Activated T-helper 1 cell treated with anti-CD3 and anti-CD28 coated beads, Interleukin-2, amount 50 U/mL, for 16 hours (primary cell): ENCODE measurements at regions not wholly inside any gene's neighbourhood (a gene's known extent, or its start where the extent isn't known, plus 50 kb on each side); places are given as distances from the start of the nearest gene placed in this dataset.

Source experiments
- DNase-seq, 2 donors: peaks; one replicate each; pipeline ENCODE4 v3.0.0-alpha.2; 2020; ENCODE audit warnings: low read depth in 1 of 2, low spot score in 1 of 2

DNA sequence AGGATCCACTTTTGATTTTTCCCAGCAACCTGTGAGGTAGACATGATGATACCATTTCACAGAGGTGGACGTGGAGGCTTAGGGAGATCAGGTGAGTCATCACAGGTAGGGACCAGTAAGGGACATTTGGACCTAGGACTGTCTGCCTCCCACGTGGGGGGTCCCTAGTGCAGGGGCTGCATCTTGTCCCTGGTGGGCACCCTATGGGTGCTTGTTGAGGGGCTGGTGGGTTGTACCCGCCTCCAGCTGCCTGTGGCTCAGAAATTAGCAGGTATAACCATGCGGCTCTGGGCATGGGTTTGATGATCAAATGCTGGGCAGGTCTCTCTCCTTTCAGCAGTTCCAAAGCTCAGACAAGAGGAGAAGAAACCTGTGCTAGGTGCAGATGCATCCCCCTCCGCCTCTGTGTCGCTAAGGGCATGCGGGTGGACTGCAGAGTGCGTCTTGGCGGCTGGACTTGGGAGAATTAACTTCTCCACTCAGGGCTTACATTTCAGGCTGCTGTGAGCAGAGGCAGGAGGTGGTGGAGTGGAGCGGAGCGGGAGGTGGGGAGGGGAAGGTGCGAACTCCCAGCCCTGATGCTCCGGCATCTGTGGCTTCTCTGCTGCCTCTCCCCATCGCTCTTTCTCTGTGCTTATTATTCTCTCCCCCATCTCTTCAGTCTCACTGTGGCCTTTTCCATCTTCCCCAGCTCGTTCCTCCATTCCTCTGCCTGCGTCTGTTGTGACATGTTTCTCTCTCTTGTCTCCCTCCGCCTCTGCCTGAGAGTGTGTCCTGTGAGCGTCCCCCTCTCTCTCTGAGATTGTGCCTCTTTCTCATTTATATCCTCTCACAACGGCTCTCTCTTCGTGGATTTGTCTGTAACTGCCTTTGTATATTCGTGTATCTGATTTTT is 146.8 kb downstream of the PTPRU start:
- no peak for DNase-seq

DNA sequence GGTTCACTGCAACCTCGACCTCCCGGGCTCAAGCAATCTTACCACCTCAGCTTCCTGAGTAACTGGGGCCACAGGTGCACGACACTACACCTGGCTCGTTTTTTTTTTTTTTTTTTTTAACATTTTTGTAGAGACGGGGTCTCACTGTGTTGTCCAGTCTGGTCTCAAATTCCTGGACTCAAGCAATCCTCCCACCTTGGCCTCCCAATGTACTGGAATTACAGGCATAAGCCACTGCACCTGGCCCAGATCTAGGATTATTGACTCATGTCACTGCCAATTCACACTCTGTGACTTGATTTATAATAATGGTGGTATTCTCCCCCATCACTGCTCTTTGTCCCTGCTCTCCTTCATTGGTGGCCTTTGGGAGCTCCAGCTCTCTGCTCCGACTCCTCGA is 145.1 kb downstream of the PTPRU start:
- DNase-seq = no peak

DNA sequence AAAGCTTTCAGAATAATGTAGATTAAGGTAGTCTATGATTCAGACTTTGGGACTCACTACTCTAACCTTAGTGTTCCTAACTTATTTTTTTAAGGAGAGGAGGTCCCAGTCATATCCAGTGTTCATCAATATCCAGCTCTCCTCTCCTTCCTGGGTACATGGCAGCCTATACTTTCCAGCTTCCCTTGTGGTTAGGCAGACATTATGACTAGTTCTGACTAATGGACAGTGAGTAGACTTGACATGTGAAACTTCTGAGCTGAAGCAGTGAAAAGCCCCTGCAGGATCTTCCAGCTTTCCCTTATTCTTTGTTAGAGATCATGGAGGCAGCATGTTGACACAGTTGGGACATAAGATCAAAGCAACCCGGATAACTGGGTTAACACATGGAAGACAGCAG is 144.2 kb downstream of the PTPRU start:
- DNase-seq = no peak

DNA sequence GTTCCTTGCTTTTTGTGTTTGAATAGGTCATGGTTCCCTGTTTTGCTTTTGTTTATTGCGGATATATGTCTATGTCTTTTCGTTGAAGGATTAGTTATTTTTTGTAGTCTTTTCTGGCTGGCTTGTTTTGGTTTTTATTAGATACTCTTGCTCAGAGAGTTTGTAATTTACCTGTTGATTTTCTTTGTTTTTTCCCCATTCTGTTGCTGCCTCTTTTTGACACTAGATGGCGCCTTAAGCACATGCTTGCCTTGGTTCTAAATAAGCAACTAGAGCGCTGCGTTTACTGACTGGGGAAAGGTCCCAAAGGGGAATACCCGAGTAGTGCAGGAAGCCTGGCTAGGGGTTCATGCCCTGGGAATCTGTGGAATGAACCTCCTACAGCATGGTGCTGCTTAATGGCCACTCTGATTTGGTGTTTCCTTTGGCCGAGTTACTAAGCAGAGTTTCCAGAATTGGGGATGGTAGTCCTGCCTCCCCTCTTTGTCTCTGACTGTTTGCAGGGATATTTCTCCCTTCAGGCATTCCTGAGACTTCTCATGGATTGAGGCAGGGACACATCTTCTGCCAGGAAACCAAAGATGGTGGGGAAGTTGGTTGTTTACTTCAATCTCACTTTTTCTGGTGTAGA is 143.2 kb downstream of the PTPRU start:
- no peak for DNase-seq
